Urinary bladder (tissue), 3 donors: ENCODE measurements at regions not wholly inside any gene's neighbourhood (a gene's known extent, or its start where the extent isn't known, plus 50 kb on each side); places are given as distances from the start of the nearest gene placed in this dataset.
A peak's percentile ranks its signal among the peaks of the same experiment; 100 is the strongest.
"Not testable (repeated sequence)": the region's sequence is repeated elsewhere in the genome, so short reads cannot be mapped to it uniquely, and the experiment has no call there.

Experiments
- DNase-seq: peaks from one replicate; pipeline ENCODE4 v3.0.0-alpha.2; 2015; ENCODE audit errors: extremely low spot score
- H3K27ac ChIP-seq: one replicate; pipeline ENCODE4 v1.5.1; 2013; ENCODE audit warnings: low read depth, mild to moderate bottlenecking, moderate library complexity
- H3K36me3 ChIP-seq: one replicate; pipeline ENCODE4 v1.6.1; 2013; ENCODE audit warnings: mild to moderate bottlenecking, moderate library complexity; ENCODE audit not compliant: insufficient read depth
- H3K4me1 ChIP-seq: one replicate; pipeline ENCODE4 v1.6.1; 2013; ENCODE audit warnings: mild to moderate bottlenecking, moderate library complexity; ENCODE audit not compliant: insufficient read depth
- H3K4me3 ChIP-seq: one replicate; pipeline ENCODE4 v1.5.1; 2013; ENCODE audit warnings: low read depth, low read length
- WGBS: extraction: QIAGEN DNeasy Blood & Tissue Kit; methylation state at CpG from one replicate; pipeline ENCODE4 v1.1.7; 2013; 5-methylcytosine and 5-hydroxymethylcytosine counted together
- donor health status: healthy with polysubstance abuse.
- donor health status: healthy.

DNA sequence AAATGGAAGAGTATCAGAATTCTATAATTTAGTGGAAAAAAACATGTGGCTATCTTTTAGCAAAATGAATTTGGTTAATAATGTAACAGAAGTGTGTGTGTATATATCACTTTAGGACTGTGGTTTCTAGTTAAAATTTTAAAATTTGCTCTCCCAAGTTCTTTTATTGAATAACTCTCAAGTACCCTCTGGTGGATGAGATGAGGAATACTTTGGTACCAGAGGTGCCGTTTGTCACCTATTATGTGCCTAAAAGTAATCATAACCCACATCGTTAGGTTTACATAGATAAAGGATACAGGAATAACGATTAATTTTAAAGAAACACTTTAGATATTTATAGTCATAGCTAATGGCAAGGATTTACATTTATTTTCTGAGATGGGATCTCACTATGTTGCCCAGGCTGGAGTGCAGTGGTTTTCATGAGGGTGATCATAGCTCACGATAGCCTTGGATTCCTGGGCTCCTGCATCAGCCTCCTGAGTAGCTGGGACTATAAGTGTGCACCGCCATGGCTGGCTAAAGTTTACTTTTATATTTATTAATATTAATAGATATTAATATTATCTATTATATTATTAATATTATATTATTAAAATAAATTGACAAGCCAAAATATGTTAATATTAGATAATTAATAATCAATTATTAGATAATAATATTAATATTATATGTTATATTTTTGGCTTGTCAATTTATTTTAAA, 66.7 kb upstream of the CAPRIN1 start:
- H3K36me3 ChIP-seq: no peaks in the 10 kb centered on the region
- WGBS: 86% methylated on average over 5 of the region's 5 CpGs
- no peaks in the 10 kb centered on the region for H3K4me1 ChIP-seq
- H3K27ac ChIP-seq: no peak overlapping the region
- no peak for DNase-seq
- no peak overlapping the region for H3K4me3 ChIP-seq

- Histone ChIP-seq H3K36me3 (no peaks in the 10 kb centered on the region), H3K4me3 (no peak overlapping the region), H3K27ac (no peak overlapping the region), H3K4me1 (no peaks in the 10 kb centered on the region)
- DNase-seq: no peak
Observed at GRCh38 chr11:33982661-33983060, 68.9 kb upstream of the CAPRIN1 start.

DNA sequence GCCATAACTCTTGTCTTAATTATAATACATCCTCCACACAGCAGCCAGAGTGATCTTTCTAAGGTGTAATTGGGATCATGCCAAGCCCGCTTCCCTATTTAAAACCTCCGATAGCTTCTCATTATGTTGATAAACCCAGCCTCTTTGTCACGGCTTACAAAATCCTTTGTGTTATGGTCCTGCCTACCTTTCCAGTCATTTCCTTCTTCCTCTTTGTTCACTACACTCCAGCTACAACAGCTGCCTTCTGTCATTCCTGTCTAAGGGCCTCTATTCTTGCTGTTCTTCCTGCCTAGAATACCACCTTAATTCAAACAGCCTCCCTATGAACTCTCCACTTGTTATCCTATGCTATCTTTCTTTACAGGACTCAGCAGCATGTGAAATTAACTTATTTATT, 70.6 kb upstream of the CAPRIN1 start:
- DNase-seq: peak; percentile 59
- H3K36me3 ChIP-seq: no peaks in the 10 kb centered on the region
- H3K4me1 ChIP-seq: no peaks in the 10 kb centered on the region
- H3K4me3 ChIP-seq: no peak overlapping the region
- H3K27ac ChIP-seq: no peak overlapping the region
- 59% methylated on average over 3 of the region's 3 CpGs for WGBS

DNA sequence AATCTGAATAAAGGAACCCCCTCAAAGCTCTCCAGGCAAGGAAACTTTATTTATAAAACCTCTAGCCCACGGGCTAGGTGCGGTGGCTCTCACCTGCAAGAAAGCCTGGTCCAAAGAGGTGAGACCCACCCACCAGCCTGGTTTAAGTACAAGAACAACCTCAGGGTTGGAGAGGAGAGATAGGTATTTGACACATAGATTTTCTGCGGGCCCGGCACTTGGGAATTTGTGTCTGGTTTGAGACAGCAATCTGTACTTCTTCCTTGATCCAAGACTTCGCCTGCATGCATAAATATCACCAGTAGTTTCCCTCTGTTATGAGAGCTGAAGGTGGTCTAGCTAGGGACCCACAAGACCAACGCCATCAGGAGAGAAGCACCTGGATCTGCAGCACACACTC, 73.2 kb upstream of the CAPRIN1 start:
- 84% methylated on average over 6 of the region's 6 CpGs for WGBS
- no peaks in the 10 kb centered on the region for H3K4me1 ChIP-seq
- no peak overlapping the region for H3K27ac ChIP-seq
- DNase-seq: no peak
- H3K4me3 ChIP-seq: no peak overlapping the region
- no peaks in the 10 kb centered on the region for H3K36me3 ChIP-seq

- Histone ChIP-seq H3K27ac (no peak overlapping the region), H3K4me3 (no peak overlapping the region), H3K36me3 (no peaks in the 10 kb centered on the region), H3K4me1 (no peaks in the 10 kb centered on the region)
- 96% methylated on average over 4 of the region's 4 CpGs for WGBS
- no peak for DNase-seq
Observed at GRCh38 chr11:33977676-33978075, 73.9 kb upstream of the CAPRIN1 start.

DNA sequence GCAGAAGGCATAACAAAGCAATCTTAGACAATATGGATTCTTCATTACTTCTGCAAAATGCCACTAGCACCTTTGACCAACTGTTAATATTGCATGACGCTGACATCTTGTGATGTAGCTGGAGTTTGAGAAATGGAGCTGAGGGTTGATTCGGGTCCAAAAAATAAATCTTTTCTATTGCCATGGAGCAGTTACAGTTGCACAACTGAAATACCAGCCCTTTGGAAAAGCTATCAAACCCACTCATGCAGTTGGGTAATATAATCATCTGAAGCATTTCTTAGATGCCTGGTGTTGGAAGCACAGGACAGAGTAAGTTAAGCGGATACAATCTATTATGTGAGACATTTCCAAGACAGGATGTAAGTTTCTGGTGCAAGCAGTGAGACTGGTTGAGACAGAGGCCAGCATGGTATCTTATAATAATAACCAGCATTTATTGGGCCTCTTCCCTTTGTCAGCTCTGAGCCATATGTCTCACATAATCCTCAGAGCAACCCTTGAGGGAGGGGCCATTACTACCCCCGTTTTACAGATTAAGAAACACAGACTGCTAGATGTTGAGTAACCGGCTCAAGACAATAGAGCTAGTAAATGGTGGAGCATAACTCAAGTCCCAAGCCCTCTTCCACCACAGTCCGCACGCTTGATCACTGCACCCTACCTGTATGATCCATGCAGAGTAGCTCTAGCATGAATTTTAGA, 74.9 kb upstream of the CAPRIN1 start:
- WGBS: 69% methylated on average over 7 of the region's 7 CpGs

DNA sequence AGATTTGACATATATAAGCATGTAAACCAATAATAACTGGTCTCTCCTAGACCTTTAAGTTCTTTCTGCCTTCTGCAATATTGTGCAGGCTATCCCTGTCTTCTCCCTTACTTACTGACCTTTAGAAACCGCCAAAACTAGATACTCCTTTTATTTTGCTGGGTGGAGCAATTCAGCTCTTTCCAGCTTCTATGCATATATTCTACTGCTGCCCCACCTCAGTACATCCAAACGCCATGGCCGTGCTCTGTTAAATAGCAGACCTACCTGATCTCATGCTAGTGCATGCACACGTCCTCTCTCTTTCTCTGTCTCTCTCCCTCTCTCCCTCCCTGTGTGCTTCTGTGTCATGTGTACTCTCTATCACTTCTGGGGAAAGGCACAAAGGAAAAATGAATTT, 76.7 kb upstream of the CAPRIN1 start:
- Histone ChIP-seq H3K4me3 (no peak overlapping the region), H3K36me3 (no peaks in the 10 kb centered on the region), H3K4me1 (no peaks in the 10 kb centered on the region), H3K27ac (no peak overlapping the region)
- WGBS: 66% methylated on average over 4 of the region's 4 CpGs
- no peak for DNase-seq

More for the DNA sequence above, 74.9 kb upstream of the CAPRIN1 start:
- no peak overlapping the region for H3K4me3 ChIP-seq
- no peaks in the 10 kb centered on the region for H3K36me3 ChIP-seq
- no peak for DNase-seq
- H3K4me1 ChIP-seq: no peaks in the 10 kb centered on the region
- H3K27ac ChIP-seq: no peak overlapping the region

- not testable (repeated sequence) for H3K27ac ChIP-seq, H3K36me3 ChIP-seq, H3K4me3 ChIP-seq, H3K4me1 ChIP-seq, DNase-seq
- 40% methylated on average over 12 of the region's 12 CpGs for WGBS
Observed at GRCh38 chr11:33971530-33971929, 79.7 kb upstream of the LMO2 start.

GRCh38 chr11:33970984-33971466, 79.1 kb upstream of the LMO2 start:
- DNase-seq: peak; percentile 53
- Histone ChIP-seq H3K4me1 (no peaks in the 10 kb centered on the region), H3K4me3 (no peak overlapping the region), H3K27ac (no peak overlapping the region), H3K36me3 (no peaks in the 10 kb centered on the region)
- WGBS: 17% methylated on average over 8 of the region's 8 CpGs

DNA sequence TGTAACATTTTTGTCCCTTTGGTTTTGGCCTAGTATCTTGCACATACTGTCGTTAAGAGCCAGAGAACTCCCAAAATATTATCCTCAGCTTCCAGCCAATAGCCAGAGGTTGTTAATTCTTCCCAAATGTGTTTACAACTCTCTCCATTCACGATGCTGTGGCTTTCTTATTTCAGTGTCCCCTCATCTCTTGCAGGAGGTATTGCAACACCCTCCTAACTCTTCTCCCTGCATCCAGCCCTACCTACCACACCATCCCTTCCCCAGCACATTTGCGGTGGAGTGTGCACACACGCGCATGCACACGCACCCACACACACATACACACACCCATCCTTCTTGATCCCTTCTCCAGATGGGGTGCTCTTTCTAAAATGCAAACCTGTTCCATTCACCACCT, 75.6 kb upstream of the LMO2 start:
- 80% methylated on average over 6 of the region's 6 CpGs for WGBS
- Histone ChIP-seq H3K4me1 (no peaks in the 10 kb centered on the region), H3K36me3 (no peaks in the 10 kb centered on the region), H3K27ac (no peak overlapping the region), H3K4me3 (no peak overlapping the region)
- no peak for DNase-seq

- H3K36me3 ChIP-seq: no peaks in the 10 kb centered on the region
- no peaks in the 10 kb centered on the region for H3K4me1 ChIP-seq
- DNase-seq: no peak
- no peak overlapping the region for H3K4me3 ChIP-seq
- H3K27ac ChIP-seq: no peak overlapping the region
- WGBS: 74% methylated on average over 1 of the region's 1 CpG
Observed at GRCh38 chr11:33965032-33965431, 73.2 kb upstream of the LMO2 start.

GRCh38 chr11:33959855-33960400, 68.1 kb upstream of the LMO2 start:
- no peak for DNase-seq
- WGBS: 58% methylated on average over 3 of the region's 3 CpGs
- Histone ChIP-seq H3K36me3 (no peaks in the 10 kb centered on the region), H3K27ac (no peak overlapping the region), H3K4me1 (peaks cover 1% of the 10 kb centered on the region), H3K4me3 (no peak overlapping the region)

DNA sequence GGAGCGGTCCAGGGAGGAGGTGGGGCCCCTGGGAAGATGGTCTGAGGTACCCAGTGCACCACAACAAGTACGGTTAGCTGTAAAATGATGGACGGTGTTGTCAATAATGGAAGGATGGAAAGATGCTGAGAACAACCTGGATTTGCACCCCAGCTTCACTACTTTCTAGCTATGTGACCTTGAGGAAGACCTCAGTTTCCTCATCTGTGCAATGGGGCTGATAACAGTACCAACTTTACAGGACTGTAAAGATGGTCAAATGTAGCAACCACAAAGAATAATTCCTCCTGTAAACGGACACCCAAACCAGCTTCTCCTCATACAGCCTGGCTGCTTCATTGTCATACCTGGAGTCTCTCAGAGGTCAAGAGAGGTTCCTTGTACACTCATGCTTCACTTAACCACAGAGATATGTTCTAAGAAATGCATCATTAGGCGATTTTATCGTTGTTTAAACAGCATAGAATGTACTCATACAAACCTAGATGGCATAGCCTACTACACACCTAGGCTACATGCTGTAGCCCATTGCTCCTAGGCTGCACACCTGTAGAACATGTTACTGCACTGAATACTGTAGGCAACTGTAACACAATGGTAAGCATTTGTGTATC, 65.5 kb upstream of the LMO2 start:
- no peak for DNase-seq
- 89% methylated on average over 6 of the region's 6 CpGs for WGBS
- Histone ChIP-seq H3K4me3 (no peak overlapping the region), H3K4me1 (peaks cover 1% of the 10 kb centered on the region), H3K27ac (no peak overlapping the region), H3K36me3 (no peaks in the 10 kb centered on the region)

GRCh38 chr11:33956611-33957010, 64.7 kb upstream of the LMO2 start:
- WGBS: 68% methylated on average over 3 of the region's 3 CpGs

More at GRCh38 chr11:33956611-33957010, 64.7 kb upstream of the LMO2 start:
- peaks cover 1% of the 10 kb centered on the region for H3K4me1 ChIP-seq
- DNase-seq: no peak
- H3K27ac ChIP-seq: no peak overlapping the region
- no peaks in the 10 kb centered on the region for H3K36me3 ChIP-seq
- no peak overlapping the region for H3K4me3 ChIP-seq
